ENCODE measurements at regions not wholly inside any gene's neighbourhood (a gene's known extent, or its start where the extent isn't known, plus 50 kb on each side); places are given as distances from the start of the nearest gene placed in this dataset.

DNA sequence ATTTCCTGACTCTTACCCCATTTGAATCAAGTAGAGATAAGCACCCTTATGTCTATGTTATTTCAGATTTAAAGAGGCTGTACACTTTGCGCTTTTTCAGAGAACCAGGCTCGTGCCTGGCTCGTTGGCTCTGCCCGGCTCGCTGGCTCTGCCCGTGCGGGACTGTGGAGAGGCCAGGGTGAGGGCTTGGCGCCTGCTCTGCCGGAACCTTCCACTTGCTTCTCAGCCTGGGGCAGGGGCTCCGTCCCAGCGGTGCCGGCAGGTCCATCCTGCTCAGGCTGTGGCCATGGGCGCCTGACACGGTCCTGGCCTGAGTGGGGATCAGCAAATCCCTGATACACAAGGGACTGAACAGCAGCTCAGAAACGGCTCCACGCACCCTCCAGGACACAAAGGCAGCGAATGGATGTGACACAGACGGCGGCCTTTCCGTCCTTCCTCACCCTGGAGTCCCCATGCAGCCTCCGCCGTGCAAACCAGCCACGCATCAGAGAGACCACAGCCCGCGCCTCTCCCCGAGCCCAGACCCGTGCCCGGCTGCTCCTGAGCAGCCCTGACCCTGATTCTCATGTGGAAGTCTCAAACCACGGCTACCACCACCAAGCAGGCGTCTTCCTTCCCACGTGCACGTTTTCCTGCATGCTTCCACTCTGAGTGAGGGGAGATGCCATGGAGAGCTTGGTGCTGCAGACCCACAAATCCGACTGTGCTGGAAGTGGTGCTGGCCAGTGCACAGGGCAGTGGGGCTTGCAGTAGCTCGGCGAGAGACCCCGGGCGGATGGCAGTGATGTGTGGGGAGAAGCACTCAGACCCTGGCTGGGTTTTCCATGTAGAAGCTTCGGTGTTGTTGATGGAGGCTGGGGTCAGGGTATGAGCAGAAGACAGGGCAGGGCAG is 233.9 kb downstream of the ERMARD start:
- WGBS, 2 donors = 78 to 82% methylated on average over 23 to 36 of the region's 38 CpGs
- Histone ChIP-seq H3K27me3 (no peaks in the 10 kb centered on the region), H3K4me3 (no peak overlapping the region), H3K4me1 (no peaks in the 10 kb centered on the region), H3K36me3 (replicated peaks in 1 of 2; ENCODE audit: insufficient read depth in 1 of 2, low read depth in 2 of 2) (no peaks in the 10 kb centered on the region), H3K9me3 (no peaks in the 10 kb centered on the region), H3K27ac (no peak overlapping the region)
- TF ChIP-seq POLR2A (IDR thresholded peaks at IDR 0.05) = no peak
- TF ChIP-seq, protein P1, sequence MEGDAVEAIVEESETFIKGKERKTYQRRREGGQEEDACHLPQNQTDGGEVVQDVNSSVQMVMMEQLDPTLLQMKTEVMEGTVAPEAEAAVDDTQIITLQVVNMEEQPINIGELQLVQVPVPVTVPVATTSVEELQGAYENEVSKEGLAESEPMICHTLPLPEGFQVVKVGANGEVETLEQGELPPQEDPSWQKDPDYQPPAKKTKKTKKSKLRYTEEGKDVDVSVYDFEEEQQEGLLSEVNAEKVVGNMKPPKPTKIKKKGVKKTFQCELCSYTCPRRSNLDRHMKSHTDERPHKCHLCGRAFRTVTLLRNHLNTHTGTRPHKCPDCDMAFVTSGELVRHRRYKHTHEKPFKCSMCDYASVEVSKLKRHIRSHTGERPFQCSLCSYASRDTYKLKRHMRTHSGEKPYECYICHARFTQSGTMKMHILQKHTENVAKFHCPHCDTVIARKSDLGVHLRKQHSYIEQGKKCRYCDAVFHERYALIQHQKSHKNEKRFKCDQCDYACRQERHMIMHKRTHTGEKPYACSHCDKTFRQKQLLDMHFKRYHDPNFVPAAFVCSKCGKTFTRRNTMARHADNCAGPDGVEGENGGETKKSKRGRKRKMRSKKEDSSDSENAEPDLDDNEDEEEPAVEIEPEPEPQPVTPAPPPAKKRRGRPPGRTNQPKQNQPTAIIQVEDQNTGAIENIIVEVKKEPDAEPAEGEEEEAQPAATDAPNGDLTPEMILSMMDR (IDR thresholded peaks at IDR 0.05) = no peak
- ATAC-seq = no peak
- DNase-seq = no peak
- intact Hi-C loops (cut with DNase I) = no loop called here

DNA sequence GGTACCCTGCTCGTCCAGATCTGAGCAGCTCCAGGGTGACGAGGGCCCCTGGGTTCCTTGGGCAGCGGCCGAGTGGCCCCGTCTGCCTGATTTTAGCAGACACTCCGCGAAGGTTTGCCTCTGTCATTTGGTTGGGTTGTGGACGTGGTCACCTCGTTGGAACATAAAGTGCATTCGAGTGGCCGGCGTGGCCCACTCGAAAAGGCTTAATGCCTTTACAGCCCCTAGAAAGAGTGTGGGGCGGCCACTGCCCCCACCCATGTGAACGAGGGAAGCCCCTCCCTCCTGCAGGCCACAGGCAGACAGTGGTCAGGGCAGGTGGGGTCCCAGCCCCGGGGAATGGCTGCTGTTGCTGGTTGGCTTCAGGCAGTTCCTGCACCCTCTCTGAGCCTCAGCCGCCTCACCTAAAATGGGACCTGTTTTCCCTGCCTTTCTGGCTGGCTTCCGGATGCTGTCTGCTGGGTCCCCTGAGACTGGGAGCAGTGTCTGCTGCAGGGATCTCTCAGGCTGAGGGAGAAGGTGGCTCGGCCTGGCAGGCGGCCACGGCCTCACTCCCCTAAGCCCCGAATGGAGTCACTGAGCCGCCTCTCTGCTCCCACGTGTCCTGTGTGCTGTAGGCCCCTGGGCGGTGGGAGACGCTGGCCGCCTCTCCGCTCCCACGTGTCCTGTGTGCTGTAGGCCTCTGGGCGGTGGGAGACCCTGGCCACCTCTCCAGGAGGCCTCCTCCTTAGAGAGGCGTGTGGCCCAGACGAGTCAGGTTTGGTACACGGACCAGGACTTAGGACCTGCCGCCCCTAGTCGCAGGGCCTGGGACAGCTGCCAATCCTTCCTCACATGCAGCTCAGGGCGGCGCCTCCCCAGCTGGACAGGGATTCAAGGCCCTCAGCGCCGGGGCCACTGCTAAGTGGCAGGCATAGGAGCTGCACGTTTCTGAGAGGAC is 233.0 kb downstream of the ERMARD start:
- H3K27ac ChIP-seq = no peak overlapping the region
- TF ChIP-seq POLR2A (IDR thresholded peaks at IDR 0.05) = no peak
- TF ChIP-seq, protein P1 (IDR thresholded peaks at IDR 0.05) = no peak
- no peak for ATAC-seq
- H3K4me1 ChIP-seq = no peaks in the 10 kb centered on the region
- intact Hi-C loops (cut with DNase I) = no loop called here
- no peaks in the 10 kb centered on the region for H3K36me3 ChIP-seq (replicated peaks in 1 of 2; ENCODE audit: insufficient read depth in 1 of 2, low read depth in 2 of 2)
- H3K27me3 ChIP-seq = no peaks in the 10 kb centered on the region
- DNase-seq = peak in 1 of 4 donors; percentile 6
- no peak overlapping the region for H3K4me3 ChIP-seq
- WGBS, 2 donors = 76 to 82% methylated on average over 33 to 40 of the region's 40 CpGs
- no peaks in the 10 kb centered on the region for H3K9me3 ChIP-seq

DNA sequence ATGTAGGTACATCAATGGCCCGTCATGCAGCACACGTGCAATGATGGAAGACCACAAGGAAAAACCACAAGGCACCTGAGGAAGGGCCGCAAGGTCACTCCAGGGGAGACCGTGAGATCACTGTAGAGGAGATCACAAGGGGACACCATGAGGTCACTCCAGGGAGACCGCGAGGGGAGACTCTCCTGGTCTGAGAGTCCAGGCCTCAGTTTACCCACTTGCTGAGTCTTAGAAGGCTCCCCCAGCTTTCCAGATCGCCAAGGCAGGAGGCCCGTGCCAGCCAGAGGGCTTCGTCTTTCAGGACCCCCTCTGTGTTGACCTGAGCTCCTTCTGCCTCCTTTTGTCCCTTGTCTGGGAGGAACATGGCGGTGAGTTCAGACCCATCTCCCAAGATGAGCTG is 232.2 kb downstream of the ERMARD start:
- Histone ChIP-seq H3K27me3 (no peaks in the 10 kb centered on the region), H3K4me1 (no peaks in the 10 kb centered on the region), H3K4me3 (no peak overlapping the region), H3K36me3 (replicated peaks in 1 of 2; ENCODE audit: insufficient read depth in 1 of 2, low read depth in 2 of 2) (no peaks in the 10 kb centered on the region), H3K27ac (no peak overlapping the region), H3K9me3 (no peaks in the 10 kb centered on the region)
- 91 to 93% methylated on average over 8 to 9 of the region's 10 CpGs for WGBS, 2 donors
- intact Hi-C loops (cut with DNase I) = no loop called here
- DNase-seq = peak in 1 of 4 donors; percentile 2
- TF ChIP-seq POLR2A (IDR thresholded peaks at IDR 0.05) = no peak
- TF ChIP-seq, protein P1 (IDR thresholded peaks at IDR 0.05) = no peak
- ATAC-seq = no peak

DNA sequence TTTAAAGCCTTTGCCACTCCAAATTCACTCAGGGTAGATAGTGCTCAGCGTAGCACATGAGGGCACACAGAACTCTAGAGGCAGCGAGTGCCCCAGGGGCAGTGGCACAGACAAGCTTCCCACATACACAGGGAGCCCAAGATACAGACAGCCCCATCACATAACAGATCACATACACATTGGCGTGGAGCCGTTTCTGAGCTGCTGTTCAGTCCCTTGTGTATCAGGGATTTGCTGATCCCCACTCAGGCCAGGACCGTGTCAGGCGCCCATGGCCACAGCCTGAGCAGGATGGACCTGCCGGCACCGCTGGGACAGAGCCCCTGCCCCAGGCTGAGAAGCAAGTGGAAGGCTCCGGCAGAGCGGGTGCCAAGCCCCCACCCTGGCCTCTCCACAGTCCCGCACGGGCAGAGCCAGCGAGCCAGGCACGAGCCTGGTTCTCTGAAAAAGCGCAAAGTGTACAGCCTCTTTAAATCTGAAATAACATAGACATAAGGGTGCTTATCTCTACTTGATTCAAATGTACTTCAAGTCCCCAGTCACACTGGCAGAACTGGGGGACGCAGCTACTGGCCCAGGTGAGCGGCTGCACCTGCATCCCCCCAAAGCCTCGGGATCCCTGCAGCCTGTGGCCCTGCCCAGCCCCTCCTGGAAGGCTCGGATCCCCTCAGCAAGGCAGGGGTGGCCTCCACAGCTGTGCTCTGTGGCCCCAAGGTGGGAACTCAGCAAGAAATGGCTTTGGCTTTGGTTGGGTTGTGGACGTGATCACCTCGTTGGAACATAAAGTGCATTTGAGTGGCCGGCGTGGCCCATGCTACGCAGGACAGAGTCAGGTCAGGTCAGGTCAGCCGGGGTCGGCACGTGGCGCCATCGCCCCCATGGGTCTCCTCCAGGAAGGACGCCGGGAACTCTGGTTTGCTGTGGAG is 231.3 kb downstream of the ERMARD start:
- Histone ChIP-seq H3K4me3 (no peak overlapping the region), H3K4me1 (no peaks in the 10 kb centered on the region), H3K36me3 (replicated peaks in 1 of 2; ENCODE audit: insufficient read depth in 1 of 2, low read depth in 2 of 2) (no peaks in the 10 kb centered on the region), H3K27me3 (no peaks in the 10 kb centered on the region), H3K9me3 (no peaks in the 10 kb centered on the region), H3K27ac (no peak overlapping the region)
- intact Hi-C loops (cut with DNase I) = no loop called here
- 78 to 85% methylated on average over 13 to 31 of the region's 31 CpGs for WGBS, 2 donors
- TF ChIP-seq, protein P1 (IDR thresholded peaks at IDR 0.05) = no peak
- DNase-seq (no peak), ATAC-seq (no peak)

Measured in body of pancreas (tissue), 4 donors.